BJ (cell line): ENCODE measurements at regions not wholly inside any gene's neighbourhood (a gene's known extent, or its start where the extent isn't known, plus 50 kb on each side); places are given as distances from the start of the nearest gene placed in this dataset.

Experiments
- CTCF ChIA-PET: fragments of 350-600 bp; formaldehyde crosslinking; extraction: SDS; loops from one replicate; lab custom pipeline; 2021; ENCODE audit warnings: antibody characterized with exemption, inconsistent platforms; lab: Yijun Ruan, JAX
- POLR2A ChIA-PET: fragments of 300-600 bp; sonication (Branson Sonifier 250); formaldehyde crosslinking; extraction: SDS; loops from one replicate; lab custom pipeline; 2021; ENCODE audit warnings: antibody characterized with exemption; lab: Charles Lee
- DNase-seq: peaks from one replicate; pipeline ENCODE4 v3.0.0-alpha.2; 2011; ENCODE audit warnings: low read depth
- H3K27me3 ChIP-seq: 2 replicates; pipeline ENCODE4 v1.6.0; 2011; ENCODE audit warnings: low read length; ENCODE audit not compliant: control insufficient read depth, insufficient read depth
- H3K36me3 ChIP-seq: 2 replicates; pipeline ENCODE4 v1.5.1; 2011; ENCODE audit warnings: low read length; ENCODE audit not compliant: control insufficient read depth, insufficient read depth
- H3K4me3 ChIP-seq: 2 replicates; pipeline ENCODE4 v1.5.1; 2011; ENCODE audit warnings: low read depth, mild to moderate bottlenecking, control low read depth, low read length
- TF ChIP-seq, protein P1 (sequence below): IDR thresholded peaks from 2 replicates; pipeline ENCODE4 v1.5.1; 2011; ENCODE audit warnings: low read depth, mild to moderate bottlenecking, control low read depth, inconsistent platforms, low read length, moderate library complexity; ENCODE audit not compliant: insufficient read depth

DNA sequence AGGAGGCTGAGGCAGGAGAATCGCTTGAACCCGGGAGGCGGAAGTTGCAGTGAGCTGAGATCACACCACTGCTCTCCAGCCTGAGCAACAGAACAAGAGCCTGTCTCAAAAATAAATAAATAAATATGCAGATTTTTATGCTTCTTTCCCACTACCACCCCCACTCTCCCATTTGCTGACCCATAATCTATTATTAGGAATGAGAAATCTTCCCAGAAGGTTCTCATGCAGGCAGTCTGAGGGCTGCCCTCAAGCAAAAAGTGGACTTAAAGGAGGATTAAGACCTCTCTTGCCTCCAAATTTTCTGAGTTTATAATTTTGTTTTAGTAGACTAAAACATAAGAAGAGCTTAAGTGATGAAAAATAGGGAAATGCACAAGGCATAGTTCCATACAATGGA, 85.2 kb upstream of the TOMM7 start:
- no peaks in the 10 kb centered on the region for H3K27me3 ChIP-seq
- H3K36me3 ChIP-seq, result no peaks in the 10 kb centered on the region
- ChIA-PET CTCF (interaction anchor here (1.2 kb wide), 1 partner anchor 7 kb away, joined by 3 read pairs; no protein-coding TSS in a partner anchor), POLR2A (no interaction called here)
- no peak for DNase-seq
- TF ChIP-seq, protein P1, sequence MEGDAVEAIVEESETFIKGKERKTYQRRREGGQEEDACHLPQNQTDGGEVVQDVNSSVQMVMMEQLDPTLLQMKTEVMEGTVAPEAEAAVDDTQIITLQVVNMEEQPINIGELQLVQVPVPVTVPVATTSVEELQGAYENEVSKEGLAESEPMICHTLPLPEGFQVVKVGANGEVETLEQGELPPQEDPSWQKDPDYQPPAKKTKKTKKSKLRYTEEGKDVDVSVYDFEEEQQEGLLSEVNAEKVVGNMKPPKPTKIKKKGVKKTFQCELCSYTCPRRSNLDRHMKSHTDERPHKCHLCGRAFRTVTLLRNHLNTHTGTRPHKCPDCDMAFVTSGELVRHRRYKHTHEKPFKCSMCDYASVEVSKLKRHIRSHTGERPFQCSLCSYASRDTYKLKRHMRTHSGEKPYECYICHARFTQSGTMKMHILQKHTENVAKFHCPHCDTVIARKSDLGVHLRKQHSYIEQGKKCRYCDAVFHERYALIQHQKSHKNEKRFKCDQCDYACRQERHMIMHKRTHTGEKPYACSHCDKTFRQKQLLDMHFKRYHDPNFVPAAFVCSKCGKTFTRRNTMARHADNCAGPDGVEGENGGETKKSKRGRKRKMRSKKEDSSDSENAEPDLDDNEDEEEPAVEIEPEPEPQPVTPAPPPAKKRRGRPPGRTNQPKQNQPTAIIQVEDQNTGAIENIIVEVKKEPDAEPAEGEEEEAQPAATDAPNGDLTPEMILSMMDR, result no peak
- H3K4me3 ChIP-seq, result no peak overlapping the region

DNA sequence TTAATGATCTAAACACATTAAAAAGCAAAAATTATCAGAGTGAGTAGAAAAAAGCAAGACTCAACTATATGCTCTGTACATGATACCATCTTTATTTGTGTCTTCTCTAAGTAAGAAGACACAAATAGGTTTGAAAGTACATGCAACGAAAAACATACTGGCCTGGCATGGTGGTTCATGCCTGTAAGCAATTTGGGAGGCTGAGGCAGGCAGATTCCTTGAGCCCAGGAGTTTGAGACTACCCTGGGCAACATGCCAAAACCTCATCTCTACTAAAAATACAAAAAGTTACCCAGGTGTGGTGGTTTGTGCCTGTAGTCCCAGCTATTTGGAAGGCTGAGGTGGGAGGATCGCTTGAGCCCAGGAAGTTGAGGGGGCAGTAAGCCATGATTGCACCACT, 78.1 kb upstream of the TOMM7 start:
- TF ChIP-seq, protein P1, result no peak
- no peak for DNase-seq
- H3K36me3 ChIP-seq, result no peaks in the 10 kb centered on the region
- ChIA-PET POLR2A (no interaction called here), CTCF (interaction anchor here (1.1 kb wide), 1 partner anchor 8 kb away, joined by 3 read pairs; no protein-coding TSS in a partner anchor)
- no peak overlapping the region for H3K4me3 ChIP-seq
- no peaks in the 10 kb centered on the region for H3K27me3 ChIP-seq

DNA sequence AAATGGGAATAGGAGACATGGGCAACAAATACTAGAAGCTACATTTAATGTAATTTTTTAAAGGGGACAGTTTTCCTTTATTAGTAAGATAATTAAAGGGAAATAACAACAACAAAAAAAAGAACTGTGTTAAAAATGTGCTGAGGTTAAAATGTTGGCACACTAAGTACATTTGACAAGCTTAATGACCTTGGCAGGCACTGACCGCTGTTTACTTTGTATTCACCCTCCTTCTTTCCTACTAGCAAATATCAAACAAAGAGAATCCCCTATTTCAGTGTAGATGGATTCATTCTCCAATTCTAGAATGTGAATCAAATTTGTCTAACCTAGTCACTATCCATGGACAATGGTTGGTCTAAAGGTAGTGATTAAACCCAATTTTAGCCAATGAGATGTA, 77.5 kb upstream of the TOMM7 start:
- H3K27me3 ChIP-seq, result no peaks in the 10 kb centered on the region
- POLR2A ChIA-PET, result no interaction called here

DNA sequence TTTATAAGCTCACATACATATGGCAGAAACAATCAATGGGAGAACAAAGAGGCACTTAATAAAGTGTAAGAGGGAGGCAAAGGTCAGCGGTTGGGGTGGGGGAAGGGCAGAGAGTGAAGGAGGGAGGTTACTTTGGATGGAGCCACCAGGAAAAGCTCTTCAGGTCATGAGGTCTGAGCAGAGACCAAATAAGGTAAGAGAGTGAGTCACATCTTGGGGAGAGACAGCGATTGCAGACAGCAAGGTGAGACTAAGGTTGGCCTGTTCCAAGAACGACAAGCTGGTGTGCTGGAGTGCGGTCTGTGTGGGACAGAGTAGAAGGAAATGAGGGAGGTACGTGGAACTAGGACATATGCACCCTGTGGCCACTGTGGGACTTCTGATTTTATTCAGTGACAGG, 74.3 kb upstream of the TOMM7 start:
- CTCF ChIA-PET, result interaction anchor here (1.5 kb wide), 1 partner anchor 15 kb away, joined by 4 read pairs; no protein-coding TSS in a partner anchor
- Histone ChIP-seq H3K4me3 (no peak overlapping the region), H3K36me3 (no peaks in the 10 kb centered on the region), H3K27me3 (no peaks in the 10 kb centered on the region)
- POLR2A ChIA-PET, result no interaction called here
- DNase-seq, result no peak
- TF ChIP-seq, protein P1, result no peak

More for the DNA sequence above, 77.5 kb upstream of the TOMM7 start:
- CTCF ChIA-PET, result interaction anchor here (1.1 kb wide), 1 partner anchor 8 kb away, joined by 3 read pairs; no protein-coding TSS in a partner anchor
- TF ChIP-seq, protein P1, result no peak
- no peak for DNase-seq
- no peaks in the 10 kb centered on the region for H3K36me3 ChIP-seq
- no peak overlapping the region for H3K4me3 ChIP-seq

DNA sequence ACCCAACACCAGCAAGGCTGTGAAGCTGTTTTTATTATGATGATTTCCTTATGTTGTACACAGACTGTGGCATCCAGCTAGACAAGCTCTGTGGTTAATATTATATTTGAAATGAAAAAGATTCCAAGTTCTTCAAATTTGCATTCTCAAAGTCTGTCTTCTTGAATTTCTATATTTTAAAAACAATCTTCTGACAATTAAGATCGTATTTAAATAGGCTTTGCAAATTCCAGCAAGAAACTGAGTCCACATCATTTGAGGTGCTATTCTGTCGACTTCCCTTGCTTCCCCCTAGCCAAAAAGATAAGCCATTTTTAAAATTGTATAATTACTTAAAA, 73.1 kb upstream of the TOMM7 start:
- H3K4me3 ChIP-seq, result no peak overlapping the region
- ChIA-PET CTCF (no interaction called here), POLR2A (no interaction called here)
- TF ChIP-seq, protein P1, result no peak
- no peak for DNase-seq
- no peaks in the 10 kb centered on the region for H3K36me3 ChIP-seq
- H3K27me3 ChIP-seq, result no peaks in the 10 kb centered on the region
